ENCODE measurements at regions not wholly inside any gene's neighbourhood (a gene's known extent, or its start where the extent isn't known, plus 50 kb on each side); places are given as distances from the start of the nearest gene placed in this dataset.

GRCh38 chr6:137651591-137652335 is 157.6 kb upstream of the OLIG3 start:
- H3K27me3 ChIP-seq (ENCODE audit: insufficient read depth): no peaks in the 10 kb centered on the region
- no peaks in the 10 kb centered on the region for H4K20me1 ChIP-seq (ENCODE audit: insufficient read depth)
- H3K4me3 ChIP-seq (ENCODE audit: low read depth in 2 of 2, low read length in 1 of 2): no peak overlapping the region
- ChIA-PET POLR2A (no interaction called here), CTCF (no interaction called here)
- H3K36me3 ChIP-seq (replicated peaks in 1 of 2; ENCODE audit: control insufficient read depth in 1 of 2, insufficient read depth in 2 of 2, low read length in 1 of 2): no peaks in the 10 kb centered on the region
- no peaks in the 10 kb centered on the region for H3K79me2 ChIP-seq (ENCODE audit: insufficient read depth)
- 2% methylated on average over 9 of the region's 9 CpGs for WGBS (ENCODE audit: low lambda C conversion rate)
- no peaks in the 10 kb centered on the region for H3F3A ChIP-seq (replicated peaks; ENCODE audit: insufficient read depth)
- H3K4me2 ChIP-seq: no peak overlapping the region
- TF ChIP-seq SMC3 (IDR thresholded peaks at IDR 0.05; ENCODE audit: low read depth, low read length): no peak
- no peak for TF ChIP-seq FOXM1 (IDR thresholded peaks at IDR 0.05; ENCODE audit: low read depth)
- no peak for TF ChIP-seq CHD2 (IDR thresholded peaks at IDR 0.05; ENCODE audit: low read length, partially characterized antibody)
- TF ChIP-seq TCF12 (IDR thresholded peaks at IDR 0.05): no peak
- no peak for TF ChIP-seq EZH2phosphoT487 (IDR thresholded peaks at IDR 0.05; ENCODE audit: borderline replicate concordance, low read depth)
- no peak for TF ChIP-seq RXRA (IDR thresholded peaks at IDR 0.05; ENCODE audit: borderline replicate concordance, low read depth)
- TF ChIP-seq ELF1 (IDR thresholded peaks at IDR 0.05): no peak
- TF ChIP-seq USF1 (IDR thresholded peaks at IDR 0.05; ENCODE audit: borderline replicate concordance, low read depth): no peak
- TF ChIP-seq RCOR1 (IDR thresholded peaks at IDR 0.05; ENCODE audit: low read length): no peak
- no peaks in the 10 kb centered on the region; the same call in 1 of the 2 replicates for H3K9me3 ChIP-seq
- no peaks in the 10 kb centered on the region for H3K4me1 ChIP-seq (ENCODE audit: control insufficient read depth in 1 of 2, insufficient read depth in 2 of 2, low read depth in 1 of 2, low read length in 1 of 2)
- H2AFZ ChIP-seq (ENCODE audit: low read depth): no peak overlapping the region
- H3K9ac ChIP-seq: no peak overlapping the region
- DNase-seq: no peak
- H3K9me2 ChIP-seq: no peaks in the 10 kb centered on the region
- no peak overlapping the region for H3K27ac ChIP-seq (ENCODE audit: low read depth in 2 of 2, low read length in 1 of 2)

DNA sequence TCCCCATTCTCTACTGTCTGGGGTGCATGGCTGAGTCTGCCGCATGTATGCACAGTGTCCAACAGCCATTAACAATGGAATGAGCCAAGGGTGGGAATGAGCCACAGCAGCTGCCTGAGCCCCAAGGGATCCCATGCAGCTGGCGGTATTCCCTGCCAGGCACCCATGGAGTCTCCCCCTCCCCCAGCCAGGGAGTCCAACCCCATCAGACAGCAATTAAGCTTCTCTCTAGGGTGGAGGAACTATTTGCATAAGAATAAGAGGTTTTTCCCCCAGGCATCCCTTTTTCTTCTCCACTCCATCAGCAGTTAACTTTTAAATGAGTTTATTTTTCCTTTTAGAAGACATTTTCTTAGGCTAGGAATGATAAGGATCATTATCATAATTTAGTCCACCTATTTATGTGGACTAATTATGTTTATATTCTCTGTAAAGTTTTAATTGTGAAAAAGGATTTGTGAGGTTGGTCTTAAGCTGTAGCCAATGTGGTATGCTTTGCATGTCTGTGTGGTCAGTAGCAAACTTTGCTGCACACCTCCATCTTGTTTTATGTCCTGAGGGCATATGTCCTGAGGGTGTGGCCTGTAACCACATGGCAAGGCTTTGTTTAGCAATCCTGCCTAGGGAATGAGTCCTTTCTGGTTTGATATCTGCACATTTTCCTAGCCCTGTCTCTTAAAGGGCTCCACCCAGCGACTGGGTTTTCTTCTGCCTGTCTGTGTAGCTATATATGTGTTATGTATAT is 158.9 kb upstream of the OLIG3 start:
- ChIA-PET CTCF (no interaction called here), POLR2A (no interaction called here)
- Histone ChIP-seq H3K27me3 (ENCODE audit: insufficient read depth) (no peaks in the 10 kb centered on the region), H3K79me2 (ENCODE audit: insufficient read depth) (no peaks in the 10 kb centered on the region), H3K36me3 (replicated peaks in 1 of 2; ENCODE audit: control insufficient read depth in 1 of 2, insufficient read depth in 2 of 2, low read length in 1 of 2) (no peaks in the 10 kb centered on the region), H3K9me3 (no peaks in the 10 kb centered on the region; the same call in 1 of the 2 replicates), H3F3A (replicated peaks; ENCODE audit: insufficient read depth) (no peaks in the 10 kb centered on the region), H3K4me3 (ENCODE audit: low read depth in 2 of 2, low read length in 1 of 2) (no peak overlapping the region), H3K9ac (no peak overlapping the region), H3K4me1 (ENCODE audit: control insufficient read depth in 1 of 2, insufficient read depth in 2 of 2, low read depth in 1 of 2, low read length in 1 of 2) (no peaks in the 10 kb centered on the region), H4K20me1 (ENCODE audit: insufficient read depth) (no peaks in the 10 kb centered on the region), H2AFZ (ENCODE audit: low read depth) (no peak overlapping the region), H3K27ac (ENCODE audit: low read depth in 2 of 2, low read length in 1 of 2) (no peak overlapping the region), H3K4me2 (no peak overlapping the region), H3K9me2 (no peaks in the 10 kb centered on the region)
- no peak for DNase-seq
- WGBS (ENCODE audit: low lambda C conversion rate): 0% methylated on average over 3 of the region's 3 CpGs
- no peak for TF ChIP-seq SMC3 (IDR thresholded peaks at IDR 0.05; ENCODE audit: low read depth, low read length)
- no peak for TF ChIP-seq ELF1 (IDR thresholded peaks at IDR 0.05)
- no peak for TF ChIP-seq RXRA (IDR thresholded peaks at IDR 0.05; ENCODE audit: borderline replicate concordance, low read depth)
- TF ChIP-seq, protein P1, sequence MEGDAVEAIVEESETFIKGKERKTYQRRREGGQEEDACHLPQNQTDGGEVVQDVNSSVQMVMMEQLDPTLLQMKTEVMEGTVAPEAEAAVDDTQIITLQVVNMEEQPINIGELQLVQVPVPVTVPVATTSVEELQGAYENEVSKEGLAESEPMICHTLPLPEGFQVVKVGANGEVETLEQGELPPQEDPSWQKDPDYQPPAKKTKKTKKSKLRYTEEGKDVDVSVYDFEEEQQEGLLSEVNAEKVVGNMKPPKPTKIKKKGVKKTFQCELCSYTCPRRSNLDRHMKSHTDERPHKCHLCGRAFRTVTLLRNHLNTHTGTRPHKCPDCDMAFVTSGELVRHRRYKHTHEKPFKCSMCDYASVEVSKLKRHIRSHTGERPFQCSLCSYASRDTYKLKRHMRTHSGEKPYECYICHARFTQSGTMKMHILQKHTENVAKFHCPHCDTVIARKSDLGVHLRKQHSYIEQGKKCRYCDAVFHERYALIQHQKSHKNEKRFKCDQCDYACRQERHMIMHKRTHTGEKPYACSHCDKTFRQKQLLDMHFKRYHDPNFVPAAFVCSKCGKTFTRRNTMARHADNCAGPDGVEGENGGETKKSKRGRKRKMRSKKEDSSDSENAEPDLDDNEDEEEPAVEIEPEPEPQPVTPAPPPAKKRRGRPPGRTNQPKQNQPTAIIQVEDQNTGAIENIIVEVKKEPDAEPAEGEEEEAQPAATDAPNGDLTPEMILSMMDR (IDR thresholded peaks at IDR 0.05): no peak
- no peak for TF ChIP-seq MAX (IDR thresholded peaks at IDR 0.05; ENCODE audit: low read depth)
- TF ChIP-seq SIN3A (IDR thresholded peaks at IDR 0.05; ENCODE audit: borderline replicate concordance, low read depth, low read length): no peak
- no peak for TF ChIP-seq IRF3 (IDR thresholded peaks at IDR 0.05; ENCODE audit: low read depth, low read length)
- no peak for TF ChIP-seq JUND (IDR thresholded peaks at IDR 0.05)
- TF ChIP-seq GATA2 (CRISPR knock-in tag; IDR thresholded peaks at IDR 0.05): no peak
- TF ChIP-seq FOXJ3 (CRISPR knock-in tag; IDR thresholded peaks at IDR 0.05): no peak
- no peak for TF ChIP-seq EP300 (IDR thresholded peaks at IDR 0.05; ENCODE audit: borderline replicate concordance in 1 of 2, low read depth in 1 of 2, low read length in 1 of 2)
- TF ChIP-seq RCOR1 (IDR thresholded peaks at IDR 0.05; ENCODE audit: low read length): no peak
- TF ChIP-seq TAF1 (IDR thresholded peaks at IDR 0.05; ENCODE audit: borderline replicate concordance, low read depth, low read length): no peak
- TF ChIP-seq USF1 (IDR thresholded peaks at IDR 0.05; ENCODE audit: borderline replicate concordance, low read depth): no peak
- no peak for TF ChIP-seq NRF1 (IDR thresholded peaks at IDR 0.05; ENCODE audit: low read depth, low read length)
- TF ChIP-seq MEF2A (IDR thresholded peaks at IDR 0.05; ENCODE audit: borderline replicate concordance, low read depth): no peak

Measured in SK-N-SH (cell line).